NCI-H2107 treated with DMSO at 0.1 percent for 48 hours (cell line): ENCODE measurements at regions not wholly inside any gene's neighbourhood (a gene's known extent, or its start where the extent isn't known, plus 50 kb on each side); places are given as distances from the start of the nearest gene placed in this dataset.

Experiments
- DNase-seq: peaks from one replicate; lab custom pipeline; 2025; ENCODE audit not compliant: unreplicated experiment; lab: John Stamatoyannopoulos, UW

- no peak for DNase-seq
Observed at GRCh38 chr9:126556560-126557250, 57.0 kb upstream of the LMX1B start.

- DNase-seq, result peak; percentile 27
Observed at GRCh38 chr9:126558051-126558665, 55.6 kb upstream of the LMX1B start.

DNA sequence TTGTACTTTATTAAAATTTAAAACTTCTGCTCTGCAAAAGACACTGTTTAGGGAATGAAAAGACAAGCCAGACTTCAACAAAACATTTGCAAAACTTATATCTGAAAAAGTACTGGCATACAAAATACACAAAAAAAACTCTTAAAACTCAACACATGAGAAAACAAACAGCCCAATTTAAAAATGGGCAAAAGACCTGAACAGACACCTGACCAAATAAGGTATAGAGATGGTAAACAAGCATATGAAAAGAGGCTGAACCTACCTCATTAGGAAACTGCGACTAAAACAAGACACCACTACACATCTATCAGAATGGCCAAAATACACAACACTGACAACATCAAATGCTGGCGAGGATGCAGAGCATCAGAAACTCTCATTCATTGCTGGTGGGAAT is 54.4 kb upstream of the LMX1B start:
- DNase-seq, result no peak

DNA sequence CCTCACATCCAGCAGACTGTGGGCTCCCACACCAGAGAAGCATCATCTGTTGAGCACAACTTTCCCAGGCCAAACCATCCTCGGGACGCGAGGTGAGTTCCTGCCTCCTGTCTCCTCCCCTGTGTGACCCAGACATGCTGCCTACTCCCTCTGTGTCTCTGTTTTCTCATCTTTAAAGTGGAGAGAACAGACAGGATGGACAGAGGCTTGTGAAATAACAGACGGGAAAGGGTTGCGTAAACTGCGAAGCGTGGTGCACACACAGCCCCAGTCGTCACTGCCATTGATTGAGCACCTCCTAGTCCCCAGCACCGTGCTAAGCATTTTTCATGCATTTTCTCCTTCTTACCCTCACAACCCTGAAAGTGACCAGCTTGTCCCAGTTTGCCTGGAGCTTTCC is 52.1 kb upstream of the LMX1B start:
- DNase-seq, result no peak

DNA sequence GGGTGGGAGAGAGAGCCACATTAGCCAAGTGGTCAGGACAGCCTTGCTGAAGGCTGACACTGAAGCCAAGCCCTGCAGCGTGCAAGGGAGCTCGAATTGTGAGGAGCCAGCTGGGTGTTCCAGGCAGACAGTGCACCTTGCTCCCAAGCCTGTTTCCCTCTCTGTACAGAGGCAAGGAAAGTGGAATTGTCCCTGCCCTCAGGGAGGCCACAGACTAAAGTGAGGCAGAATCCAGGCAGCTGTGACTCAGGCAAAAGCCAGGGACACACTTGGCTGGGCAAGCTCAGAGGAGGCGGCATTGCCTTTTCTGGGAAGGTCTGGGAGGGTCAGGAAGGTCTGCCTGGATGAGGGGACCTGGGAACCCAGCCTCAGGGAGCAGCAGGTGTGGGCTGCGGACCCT is 50.2 kb upstream of the LMX1B start:
- no peak for DNase-seq
